GM19463 (cell line): ENCODE measurements at regions not wholly inside any gene's neighbourhood (a gene's known extent, or its start where the extent isn't known, plus 50 kb on each side); places are given as distances from the start of the nearest gene placed in this dataset.

ENCODE experiments used
- ATAC-seq: cut with Tn5 transposase; IDR thresholded peaks from one replicate; pipeline ENCODE4 v1.9.1; 2021; ENCODE audit warnings: mild to moderate bottlenecking, moderate library complexity; ENCODE audit not compliant: unreplicated experiment

DNA sequence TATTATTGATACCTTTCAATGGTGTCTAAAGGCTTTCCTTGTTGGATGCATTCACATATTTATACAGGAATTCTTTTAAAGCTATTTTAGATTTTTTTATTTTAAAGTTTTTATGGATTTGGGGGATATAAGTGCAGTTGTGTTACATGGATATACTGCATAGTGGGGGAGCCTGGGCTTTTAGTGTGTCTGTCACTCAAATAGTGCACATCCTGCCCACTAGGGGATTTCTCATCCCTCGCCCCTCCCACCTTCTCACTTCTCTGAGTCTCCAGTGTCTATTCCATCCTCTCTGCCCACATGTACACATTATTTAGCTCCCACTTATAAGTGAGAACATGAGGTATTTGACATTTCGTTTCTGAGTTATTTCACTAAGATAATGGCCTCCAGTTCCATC lies 154.0 kb upstream of the MKI67 start:
- ATAC-seq, result peak; percentile 61

DNA sequence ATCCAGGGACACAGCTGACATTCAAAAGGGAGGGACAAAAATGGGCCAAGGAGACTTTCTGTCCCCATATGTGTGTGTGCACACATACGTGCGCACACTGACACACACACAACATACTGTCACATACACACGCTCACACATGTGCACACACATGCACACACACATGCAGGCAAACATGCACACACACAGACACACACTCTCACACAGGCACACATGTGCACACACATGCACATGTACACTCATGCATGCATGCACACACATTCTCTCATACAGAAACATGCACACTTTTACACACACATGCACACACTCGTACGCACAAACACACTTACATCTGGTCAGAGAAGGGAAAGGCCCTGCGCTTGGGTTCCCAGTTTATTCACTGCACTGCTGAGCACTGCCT lies 155.1 kb upstream of the MKI67 start:
- no peak for ATAC-seq

DNA sequence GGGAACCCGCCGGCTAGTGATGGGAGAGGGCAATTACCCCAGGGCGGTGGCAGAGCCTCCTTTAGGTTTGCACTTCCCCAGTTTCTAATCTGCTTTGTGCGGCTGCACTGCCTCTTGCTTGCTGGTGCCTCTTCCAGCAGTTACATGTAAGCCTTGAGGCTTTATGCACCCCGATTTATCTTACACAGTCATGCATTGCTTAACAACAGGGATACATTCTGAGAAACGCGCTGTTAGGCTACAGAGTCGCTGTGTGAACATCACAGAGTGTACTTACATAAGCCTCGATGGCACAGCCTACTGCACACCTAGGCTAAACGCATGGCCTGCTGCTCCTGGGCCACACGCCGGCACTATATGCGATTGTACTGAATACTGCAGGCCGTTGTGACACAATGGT lies 155.6 kb upstream of the MKI67 start:
- no peak for ATAC-seq

DNA sequence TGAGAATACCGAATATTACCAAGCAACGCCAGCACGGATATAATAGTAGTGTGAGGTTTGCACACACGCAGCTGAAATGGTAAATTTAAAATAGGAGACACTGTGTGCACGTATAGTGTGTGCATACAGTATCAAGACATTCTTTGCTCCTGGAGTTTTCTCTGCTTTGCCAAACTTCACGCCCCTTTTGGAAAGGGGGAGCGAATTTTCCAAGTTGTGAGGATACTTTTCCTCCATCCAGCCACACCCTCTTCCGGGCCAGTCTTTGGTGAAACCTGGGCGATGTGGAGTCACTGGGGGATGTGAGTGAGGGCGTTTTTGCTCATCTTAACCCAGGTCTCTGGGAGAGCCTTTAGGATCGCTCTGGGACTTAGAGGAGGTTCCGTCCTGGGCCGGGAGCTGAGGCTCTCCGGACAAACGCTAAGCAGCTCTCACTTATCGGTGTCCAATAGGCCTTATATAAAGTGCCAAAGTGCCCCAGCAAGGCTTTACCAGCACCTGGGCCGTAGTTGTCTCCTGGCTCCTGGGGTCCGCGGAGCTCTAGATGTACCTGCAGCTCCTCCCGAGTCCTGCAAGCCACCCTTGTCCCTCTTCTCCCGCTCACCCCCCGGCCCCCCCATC lies 160.0 kb upstream of the MKI67 start:
- ATAC-seq, result no peak

DNA sequence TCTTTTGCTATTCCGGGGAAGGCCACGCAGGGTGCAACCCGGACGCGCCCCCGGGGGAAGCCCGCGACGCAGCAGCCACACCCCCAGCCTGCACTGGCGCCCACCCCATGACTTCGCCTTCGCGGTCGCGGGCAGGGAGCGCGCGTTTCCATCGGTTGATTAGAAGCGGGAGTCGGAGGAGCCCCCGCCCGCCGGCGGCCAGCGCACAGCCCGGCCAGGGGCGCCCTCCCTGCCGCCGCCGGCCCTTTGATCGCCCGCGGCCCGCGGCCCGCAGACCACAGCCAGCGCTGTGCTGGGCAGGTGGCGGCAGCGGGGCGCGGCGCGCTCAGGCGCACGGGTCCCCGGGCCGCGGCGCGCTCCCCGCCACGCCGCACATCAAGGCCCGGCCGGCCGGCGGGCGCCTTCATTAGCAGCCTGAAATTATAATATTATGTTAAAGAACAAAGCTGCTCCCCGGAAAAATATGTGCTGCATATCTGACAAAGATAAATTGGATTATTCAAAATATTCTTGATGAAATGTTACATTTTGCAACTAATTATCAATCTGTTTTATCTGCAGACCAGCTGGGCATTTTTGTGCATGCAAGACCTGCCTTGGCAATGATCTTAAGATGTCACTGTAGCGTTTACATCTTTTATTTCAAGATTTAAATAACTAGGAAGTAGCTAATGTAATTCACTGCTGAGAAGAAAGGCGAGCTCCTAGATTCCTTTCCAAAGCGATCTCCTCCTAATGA lies 160.7 kb upstream of the MKI67 start:
- ATAC-seq, result no peak

DNA sequence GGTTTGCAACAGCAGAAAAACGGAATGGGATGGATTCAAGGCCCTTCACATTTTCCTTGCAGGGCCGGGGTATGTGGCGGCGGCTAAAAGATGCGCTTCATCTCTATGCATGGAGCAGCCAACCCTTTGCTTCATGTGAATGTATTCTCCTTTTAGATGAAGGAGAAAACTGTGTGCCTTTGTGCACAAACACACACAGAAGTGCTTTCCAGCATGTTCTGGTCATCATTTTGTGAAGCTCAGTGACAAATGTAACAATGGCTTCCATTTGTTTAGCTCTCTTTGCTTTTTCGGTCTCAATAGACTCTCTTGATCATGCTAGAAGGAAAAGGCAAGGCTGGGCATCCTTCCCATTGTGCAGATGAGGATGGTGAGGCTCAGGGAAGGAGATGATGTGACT lies 161.7 kb upstream of the MKI67 start:
- ATAC-seq, result no peak

DNA sequence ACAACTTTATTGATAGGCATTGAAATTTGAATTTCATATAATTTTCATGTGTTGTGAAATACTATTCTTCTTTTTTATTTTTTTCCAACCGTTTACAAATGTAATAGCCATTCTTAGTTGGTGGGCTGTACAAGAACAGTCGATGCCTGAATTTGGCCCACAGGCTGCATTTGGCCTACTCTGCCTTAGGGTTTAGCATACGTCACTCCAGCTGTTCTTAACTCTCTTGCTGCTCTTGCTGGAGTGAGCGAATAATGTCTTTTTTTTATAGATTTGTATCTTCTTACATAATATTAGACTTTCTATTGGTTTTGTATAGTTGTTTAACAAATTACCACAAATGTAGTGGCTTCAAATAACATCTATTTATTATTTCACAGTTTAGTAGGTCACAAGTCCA lies 163.4 kb upstream of the MKI67 start:
- no peak for ATAC-seq

DNA sequence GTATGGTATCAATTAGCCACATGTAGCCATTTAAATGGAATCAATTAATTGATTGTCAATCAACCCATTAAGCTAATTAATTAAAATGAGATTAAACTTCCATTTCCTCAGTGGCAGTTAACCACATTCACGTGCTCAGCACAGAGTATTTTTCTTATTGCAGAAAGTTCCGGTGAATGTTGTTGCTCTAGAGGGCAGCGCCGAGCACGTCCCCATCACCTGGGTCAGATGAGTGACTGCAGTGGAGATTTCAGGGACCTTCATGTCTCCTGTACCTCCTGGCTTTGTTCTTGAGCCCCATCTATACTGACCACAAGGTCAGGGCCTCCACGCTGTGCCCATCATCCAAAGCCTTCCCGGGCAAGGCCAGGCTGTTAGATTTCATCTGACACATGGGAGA lies 168.8 kb upstream of the MKI67 start:
- no peak for ATAC-seq

DNA sequence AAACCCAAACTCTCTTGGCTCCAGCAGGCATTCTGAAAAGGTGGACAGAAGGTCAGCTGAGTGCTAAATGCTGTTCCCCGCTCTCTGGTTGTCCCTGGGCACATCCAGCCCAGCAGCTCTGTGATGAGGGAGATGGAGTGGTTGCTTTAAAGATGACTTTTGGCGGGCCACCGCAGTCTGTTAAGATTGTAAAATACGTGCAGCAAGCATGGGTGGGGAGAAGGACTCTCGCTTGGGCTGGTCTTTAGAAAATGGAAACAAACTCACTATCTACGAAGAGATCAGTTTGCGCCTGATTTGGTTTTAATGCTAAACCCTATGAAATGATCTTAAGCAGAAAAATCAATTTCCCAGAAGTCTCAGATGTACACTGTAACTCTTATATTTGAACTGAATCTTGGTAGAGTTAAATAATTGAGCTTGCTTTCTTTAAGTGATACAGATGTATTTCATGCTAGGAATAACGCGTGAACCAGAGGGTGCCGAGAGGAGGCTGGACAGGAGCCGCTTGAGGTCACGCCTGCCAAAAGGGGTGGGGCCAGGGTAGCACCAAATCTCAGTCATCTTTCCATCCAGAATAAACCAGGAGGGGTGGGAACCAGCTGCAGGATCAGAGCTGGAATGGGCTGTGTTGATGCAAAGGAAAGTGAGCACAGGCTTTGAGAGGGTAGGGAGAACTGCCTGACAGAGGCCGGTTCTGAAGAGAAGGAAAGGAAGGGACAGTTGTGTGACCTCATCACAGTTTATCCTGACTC lies 170.2 kb upstream of the MKI67 start:
- no peak for ATAC-seq

DNA sequence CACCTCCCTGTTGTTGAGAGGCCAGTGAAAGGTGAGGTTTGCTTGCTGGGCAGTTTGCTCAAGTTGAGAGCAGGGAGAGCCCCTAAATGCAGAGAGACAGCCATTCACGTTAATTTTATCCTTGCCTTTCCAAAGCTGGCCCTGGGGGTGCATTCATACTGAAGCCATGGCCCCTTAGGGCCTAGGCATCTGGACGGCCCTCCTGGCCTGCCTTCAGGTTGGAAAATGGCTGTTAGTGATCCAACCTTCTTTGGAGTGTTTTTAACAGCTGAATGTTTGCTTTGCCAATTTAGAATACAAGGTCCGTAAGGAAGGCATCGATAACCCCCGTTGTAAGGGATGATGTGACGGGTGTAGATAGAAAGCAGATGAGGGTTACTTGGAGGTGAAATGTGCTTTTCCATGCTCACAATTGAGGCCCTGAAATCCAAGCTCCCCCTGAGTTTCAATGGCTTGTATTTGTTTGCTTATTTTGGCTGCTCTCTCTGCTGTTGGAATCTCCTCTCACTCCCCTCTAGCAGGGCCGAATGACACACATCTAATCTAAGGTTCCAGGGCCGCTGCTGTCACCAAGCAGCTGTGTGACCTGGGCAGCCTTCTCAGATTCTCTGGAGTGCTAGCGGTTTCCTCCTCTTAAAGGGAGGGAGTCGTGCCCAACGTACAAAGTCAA lies 171.6 kb upstream of the MKI67 start:
- no peak for ATAC-seq

DNA sequence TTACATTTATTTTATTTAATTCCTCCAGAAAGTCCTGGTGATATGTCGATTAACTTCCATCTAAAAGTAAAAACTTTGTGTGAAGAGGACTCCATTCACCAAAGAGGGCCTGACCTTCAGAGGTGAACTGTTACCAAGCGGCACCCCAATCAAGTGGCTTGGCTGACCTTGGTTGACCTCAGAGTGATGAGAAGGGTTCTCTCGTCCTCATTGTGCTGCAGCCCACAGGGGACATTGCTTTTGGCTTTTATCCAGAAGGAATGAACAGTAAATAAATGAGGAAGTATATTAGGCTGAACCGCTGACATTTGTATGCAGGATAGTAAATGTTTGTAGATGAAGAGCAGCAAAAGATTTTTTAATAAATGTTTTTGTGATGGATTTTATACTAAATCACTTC lies 172.4 kb upstream of the MKI67 start:
- no peak for ATAC-seq

DNA sequence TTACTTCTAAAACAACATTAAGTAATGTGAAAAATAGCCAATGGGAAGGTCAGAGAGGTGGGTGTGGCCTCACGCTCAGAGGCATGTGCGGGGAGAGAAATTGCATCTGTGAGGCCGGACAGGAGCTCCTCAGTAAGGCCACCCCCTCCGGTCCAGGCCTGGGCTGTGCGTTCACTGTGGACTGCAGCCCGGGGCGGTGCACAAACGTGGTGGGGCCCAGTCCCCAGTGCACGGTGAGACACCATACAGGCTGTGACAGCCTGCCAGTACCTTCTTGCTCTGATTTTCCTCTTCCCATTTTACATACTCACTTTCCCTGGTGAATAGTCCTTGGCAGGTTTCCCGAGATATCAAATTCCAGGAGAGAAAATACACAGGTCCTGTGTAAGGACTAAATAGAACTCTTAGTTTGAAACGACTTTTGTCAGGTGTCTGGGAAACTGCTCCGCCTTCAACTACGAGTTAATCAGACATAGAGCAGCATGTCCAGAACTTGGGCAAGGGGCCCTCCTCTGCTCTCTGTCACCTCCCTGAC lies 174.1 kb upstream of the MKI67 start:
- ATAC-seq, result no peak

DNA sequence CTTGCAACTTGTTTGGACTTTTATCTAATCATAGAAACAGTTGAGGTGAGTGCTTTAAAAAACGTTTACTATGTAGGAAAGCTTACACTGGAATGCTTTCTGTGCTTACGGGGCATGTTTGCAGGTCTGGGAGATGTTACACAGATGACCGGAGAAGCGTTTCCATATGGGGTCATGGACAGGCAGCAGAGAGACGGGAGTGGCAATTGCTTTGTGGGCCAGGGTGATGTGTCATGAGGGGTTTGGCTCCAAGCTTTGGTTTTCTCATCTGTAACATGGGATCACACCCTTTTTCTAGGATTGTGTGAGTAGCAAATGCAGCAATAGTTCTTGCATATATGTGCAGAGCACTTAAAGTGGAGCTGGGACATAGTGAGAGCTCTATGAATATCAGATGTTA lies 174.8 kb upstream of the MKI67 start:
- ATAC-seq, result no peak

DNA sequence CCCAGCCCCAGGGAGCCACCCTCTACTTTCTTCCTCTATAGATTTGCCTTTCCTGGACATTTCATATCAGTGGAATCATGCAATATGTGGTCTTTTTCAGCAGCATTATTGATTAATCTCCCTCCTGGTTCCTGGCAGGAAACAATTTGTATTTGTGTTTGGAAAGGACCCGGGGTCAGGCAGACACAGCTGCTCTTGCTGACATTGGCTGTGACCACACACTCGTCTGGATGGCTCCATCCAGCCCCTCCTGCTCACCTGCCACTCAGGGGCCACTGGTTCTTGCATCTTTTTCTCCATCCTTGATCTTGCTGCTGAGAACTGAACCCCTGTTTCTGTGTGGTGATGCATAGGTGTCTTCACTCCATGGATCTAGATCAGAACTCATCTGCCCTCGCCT lies 176.6 kb upstream of the MKI67 start:
- ATAC-seq, result no peak

DNA sequence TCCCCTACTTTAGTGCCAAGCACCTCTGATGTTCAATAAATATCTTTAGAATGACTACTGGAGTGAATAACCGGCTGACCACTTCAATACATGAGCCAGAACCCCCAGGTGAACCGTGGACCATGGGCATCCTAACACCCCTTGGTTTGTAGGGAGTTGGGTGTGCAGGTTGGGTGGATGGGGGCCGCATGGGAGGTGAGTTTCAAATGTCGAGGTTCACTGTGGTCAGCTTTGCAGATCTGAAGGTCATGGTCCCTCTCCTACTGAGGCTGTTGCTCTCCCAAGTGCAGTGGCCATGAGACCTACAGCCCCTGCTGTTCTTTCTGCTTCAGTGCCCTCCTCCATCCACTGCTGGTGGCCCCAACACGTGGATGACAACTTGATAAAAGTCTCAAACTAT lies 178.0 kb upstream of the MKI67 start:
- ATAC-seq, result no peak

DNA sequence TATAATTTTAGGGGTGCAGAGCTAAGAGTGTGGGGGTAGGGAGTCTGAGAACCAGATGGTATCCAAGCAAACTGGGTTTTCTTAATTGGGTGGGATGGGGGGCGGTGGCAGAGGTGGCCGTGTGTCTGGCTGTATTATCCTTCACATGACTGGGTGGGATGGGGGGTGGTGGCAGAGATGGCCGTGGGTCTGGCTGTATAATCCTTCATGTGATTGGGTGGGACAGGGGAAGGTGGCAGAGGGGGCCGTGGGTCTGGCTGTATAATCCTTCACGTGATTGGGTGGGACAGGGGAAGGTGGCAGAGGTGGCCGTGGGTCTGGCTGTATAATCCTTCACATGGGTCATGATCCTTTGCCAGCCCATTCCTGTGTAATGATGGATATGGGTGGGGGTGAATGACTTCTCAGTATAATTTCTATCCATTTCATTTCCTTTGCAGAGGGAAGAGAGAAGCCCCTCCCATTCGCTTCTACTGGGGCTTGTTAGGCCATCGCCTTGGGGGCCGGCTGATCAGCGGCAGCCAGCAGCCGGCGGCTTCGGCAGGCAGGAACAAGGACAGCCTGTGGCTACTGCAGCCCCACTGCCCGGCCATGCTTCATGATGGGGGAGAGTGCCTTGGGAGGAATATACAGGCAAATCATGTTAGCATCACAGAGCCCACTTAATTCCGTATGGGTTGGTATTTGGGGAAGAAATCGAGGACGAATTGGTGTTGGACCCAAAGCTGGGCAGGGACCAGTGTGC lies 179.6 kb upstream of the MKI67 start:
- ATAC-seq, result no peak

DNA sequence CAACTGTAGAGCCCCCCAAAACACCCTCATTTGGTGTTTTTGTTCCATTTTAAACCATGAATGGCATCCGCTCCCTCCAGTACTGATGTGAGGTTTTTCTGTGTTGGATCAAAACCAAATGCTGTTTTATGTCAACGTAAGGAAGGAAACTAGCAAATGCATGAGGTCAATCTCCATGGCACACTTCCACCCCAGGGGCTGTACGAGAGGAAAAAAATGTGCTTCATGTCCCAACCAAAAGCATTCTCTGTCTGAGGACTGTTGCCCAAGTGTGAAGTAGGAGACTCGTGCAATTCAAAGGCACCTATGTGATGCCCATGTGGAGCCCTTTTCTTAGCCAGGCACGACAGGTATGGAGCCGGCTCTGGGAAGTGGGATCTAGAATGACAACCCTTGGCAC lies 180.3 kb upstream of the MKI67 start:
- no peak for ATAC-seq

DNA sequence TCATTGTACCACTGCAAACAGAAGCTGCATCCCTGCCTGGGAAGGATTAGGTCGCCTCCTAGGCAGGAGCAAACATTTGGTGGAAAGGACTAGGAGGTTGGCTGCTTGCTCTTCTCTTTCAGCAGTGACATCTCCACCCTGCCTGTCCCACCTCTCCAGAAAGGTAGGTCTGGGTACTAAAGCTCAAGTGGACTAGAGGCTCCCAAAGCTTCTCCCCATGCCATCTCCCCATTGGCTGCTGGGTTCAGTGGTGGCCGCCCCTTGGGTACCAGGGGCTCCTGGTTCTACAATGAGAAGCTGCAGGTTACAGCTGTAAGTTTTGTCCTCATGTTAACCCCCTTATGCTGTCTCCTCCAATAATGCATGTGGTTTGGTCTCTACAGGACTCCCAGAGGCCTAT lies 180.7 kb upstream of the MKI67 start:
- no peak for ATAC-seq

DNA sequence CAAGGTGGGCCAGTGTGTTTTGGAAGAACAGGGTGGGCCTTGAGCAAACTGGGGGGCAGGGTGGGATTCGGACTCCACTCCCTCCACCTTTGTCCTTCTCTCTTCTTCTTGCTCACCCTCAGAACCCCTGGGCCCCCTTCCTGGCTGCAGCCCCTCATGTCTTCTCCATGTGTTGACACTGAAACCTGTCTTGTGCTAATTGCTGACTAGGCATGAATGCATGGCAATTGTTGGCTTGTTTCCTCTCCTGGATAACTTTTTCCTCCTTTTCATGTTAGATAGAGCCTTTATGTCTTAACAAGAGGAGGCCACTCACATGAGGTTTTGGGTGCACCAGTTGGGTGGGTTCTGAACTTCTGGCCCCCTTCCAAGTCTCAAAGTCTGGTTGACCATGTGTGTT lies 181.6 kb upstream of the MKI67 start:
- ATAC-seq, result no peak

DNA sequence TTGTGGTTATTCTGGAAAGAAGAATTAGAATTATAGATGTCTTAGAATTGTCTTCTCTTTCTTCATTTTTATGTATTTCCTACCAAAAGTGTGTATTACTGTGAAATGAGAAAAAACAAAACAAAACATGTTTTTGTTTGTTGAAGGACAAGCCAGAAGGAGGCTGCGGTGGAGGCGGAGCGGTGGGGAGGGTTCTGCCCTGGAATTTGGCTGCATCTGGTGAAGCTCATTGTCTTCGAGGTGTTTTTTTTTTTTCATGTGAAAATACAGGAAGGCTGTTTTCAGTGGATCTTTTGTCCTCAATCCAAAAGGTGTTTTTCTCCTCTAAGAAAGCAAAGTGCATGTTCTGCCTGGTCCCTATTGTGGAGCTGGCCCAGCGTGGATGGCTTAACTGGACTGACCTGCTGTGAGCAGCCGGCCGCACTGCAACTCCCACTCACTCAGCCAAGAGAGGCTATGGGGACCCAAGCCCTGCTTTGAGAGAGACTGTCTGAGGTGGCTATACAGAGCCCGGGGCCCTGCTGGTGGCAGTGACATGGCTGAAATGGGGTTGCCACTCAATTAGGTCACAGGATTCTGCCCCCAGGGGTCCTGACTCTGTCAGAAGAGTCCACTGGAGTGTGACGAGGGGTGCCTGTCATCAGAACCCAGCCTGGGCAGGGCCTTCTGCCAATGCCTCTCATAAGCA lies 184.9 kb upstream of the MKI67 start:
- ATAC-seq, result no peak
